ENCODE measurements at regions not wholly inside any gene's neighbourhood (a gene's known extent, or its start where the extent isn't known, plus 50 kb on each side); places are given as distances from the start of the nearest gene placed in this dataset.

DNA sequence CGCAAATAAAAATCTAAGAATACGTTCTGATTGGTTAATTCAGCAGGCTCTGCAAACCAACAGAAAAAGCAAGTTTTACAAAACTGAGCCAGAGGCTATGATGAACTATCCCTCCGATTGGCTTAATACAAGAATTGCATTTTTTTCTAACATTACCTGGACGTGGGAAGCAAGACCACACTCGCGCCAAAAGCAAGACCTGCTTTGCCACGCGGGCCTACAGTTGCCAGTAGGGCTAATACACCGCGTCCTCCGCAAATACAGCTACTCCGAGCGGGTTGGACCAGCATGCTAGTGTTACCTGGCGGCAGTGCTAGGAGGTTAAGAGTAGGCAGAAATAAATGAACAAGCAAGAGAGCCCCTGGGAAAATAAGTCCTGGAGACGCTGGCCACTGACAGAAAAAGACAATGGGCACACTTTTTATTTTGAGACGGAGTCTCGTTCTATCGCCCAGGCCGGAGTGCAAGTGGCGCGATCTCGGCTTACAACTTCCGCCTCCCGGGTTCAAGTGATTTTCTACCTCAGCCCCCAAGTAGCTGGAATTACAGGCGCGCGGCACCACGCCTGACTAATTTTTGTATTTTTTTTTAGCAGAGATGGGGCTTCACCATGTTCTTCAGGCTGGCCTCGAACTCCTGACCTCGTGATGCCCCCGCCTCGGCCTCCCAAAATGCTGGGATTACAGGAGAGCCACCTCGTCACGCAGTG is 131.9 kb upstream of the BTN3A2 start:
- TF ChIP-seq, protein P1, sequence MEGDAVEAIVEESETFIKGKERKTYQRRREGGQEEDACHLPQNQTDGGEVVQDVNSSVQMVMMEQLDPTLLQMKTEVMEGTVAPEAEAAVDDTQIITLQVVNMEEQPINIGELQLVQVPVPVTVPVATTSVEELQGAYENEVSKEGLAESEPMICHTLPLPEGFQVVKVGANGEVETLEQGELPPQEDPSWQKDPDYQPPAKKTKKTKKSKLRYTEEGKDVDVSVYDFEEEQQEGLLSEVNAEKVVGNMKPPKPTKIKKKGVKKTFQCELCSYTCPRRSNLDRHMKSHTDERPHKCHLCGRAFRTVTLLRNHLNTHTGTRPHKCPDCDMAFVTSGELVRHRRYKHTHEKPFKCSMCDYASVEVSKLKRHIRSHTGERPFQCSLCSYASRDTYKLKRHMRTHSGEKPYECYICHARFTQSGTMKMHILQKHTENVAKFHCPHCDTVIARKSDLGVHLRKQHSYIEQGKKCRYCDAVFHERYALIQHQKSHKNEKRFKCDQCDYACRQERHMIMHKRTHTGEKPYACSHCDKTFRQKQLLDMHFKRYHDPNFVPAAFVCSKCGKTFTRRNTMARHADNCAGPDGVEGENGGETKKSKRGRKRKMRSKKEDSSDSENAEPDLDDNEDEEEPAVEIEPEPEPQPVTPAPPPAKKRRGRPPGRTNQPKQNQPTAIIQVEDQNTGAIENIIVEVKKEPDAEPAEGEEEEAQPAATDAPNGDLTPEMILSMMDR (IDR thresholded peaks at IDR 0.05) = no peak
- TF ChIP-seq EZH2 (IDR thresholded peaks at IDR 0.05; ENCODE audit: borderline replicate concordance, insufficient read depth, low read depth, low read length, poor library complexity, severe bottlenecking) = no peak

Data from B cell (primary cell).